H1 (cell line): ENCODE measurements at regions not wholly inside any gene's neighbourhood (a gene's known extent, or its start where the extent isn't known, plus 50 kb on each side); places are given as distances from the start of the nearest gene placed in this dataset.

Experiments used
- CBX8 ChIP-seq: fragments of 300-800, 300-1000 bp; sonication (generic); IDR thresholded peaks from 2 replicates; pipeline ENCODE4 v1.7.1; 2016; ENCODE audit warnings: low read depth, low read length, borderline replicate concordance
- FOSL1 ChIP-seq: IDR thresholded peaks from 2 replicates; pipeline ENCODE4 v1.6.1; 2011; ENCODE audit warnings: mild to moderate bottlenecking, low read depth, low read length, moderate library complexity; ENCODE audit not compliant: insufficient read depth
- PHF8 ChIP-seq: fragments of 200-600 bp; sonication (generic); conservative IDR thresholded peaks from 2 replicates; pipeline ENCODE4 v1.7.1; 2012; ENCODE audit warnings: low read depth, mild to moderate bottlenecking, inconsistent platforms, low read length, moderate library complexity
- POLR2AphosphoS5 ChIP-seq: IDR thresholded peaks from 2 replicates; pipeline ENCODE4 v1.6.1; 2011; ENCODE audit warnings: low read depth, low read length
- SP4 ChIP-seq: IDR thresholded peaks from 2 replicates; pipeline ENCODE4 v1.6.1; 2012; ENCODE audit warnings: low read length, inconsistent platforms
- SRF ChIP-seq: IDR thresholded peaks from 2 replicates; pipeline ENCODE4 v1.6.1; 2011; ENCODE audit warnings: mild to moderate bottlenecking, low read depth, low read length, moderate library complexity

DNA sequence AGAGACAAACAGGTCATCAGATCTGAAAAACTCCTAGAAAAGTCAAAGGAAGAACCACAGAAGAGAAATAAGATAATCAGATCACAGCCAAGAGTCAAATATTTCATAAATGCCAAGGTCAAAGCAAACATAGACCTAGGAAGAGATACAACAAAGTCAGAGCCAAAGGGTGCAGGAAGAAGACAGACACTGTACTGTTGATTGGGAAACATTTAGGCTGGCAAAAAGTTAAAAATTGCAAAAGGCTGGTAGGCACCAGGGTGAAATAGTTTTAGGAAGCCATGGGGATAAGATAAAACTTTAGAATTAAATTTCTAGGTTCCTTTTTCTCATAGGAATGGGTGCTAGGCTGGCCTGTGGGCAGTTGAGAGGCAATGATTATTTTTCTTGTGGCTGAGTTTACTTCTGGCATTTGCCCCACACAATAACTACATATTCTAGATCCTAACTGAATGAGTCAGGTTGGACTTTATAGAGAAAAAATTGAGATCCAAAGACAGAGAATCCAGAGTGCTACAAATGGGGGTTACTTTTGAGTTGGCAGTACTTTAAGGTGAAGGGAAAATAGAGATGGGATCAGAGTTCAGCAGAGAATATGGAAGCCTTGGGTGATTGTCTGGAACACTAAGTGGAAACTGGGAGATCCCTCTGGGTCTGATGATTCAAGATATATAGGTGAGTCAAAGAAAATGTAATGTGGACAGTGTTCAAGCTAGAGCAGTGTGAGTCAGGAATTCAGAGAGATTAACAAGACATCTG, 215.5 kb downstream of the C12orf50 start (continued):
- TF ChIP-seq FOSL1 (no peak), PHF8 (no peak), SP4 (no peak), CBX8 (no peak), SRF (no peak), POLR2AphosphoS5 (no peak)
